GM19240 (cell line): ENCODE measurements at regions not wholly inside any gene's neighbourhood (a gene's known extent, or its start where the extent isn't known, plus 50 kb on each side); places are given as distances from the start of the nearest gene placed in this dataset.

Experiments used
- DNase-seq: peaks from one replicate; pipeline ENCODE4 v3.0.0; 2011; ENCODE audit warnings: low spot score; ENCODE audit not compliant: insufficient read length

GRCh38 chr6:113591896-113592827 lies 265.0 kb upstream of the MARCKS start:
- no peak for DNase-seq

- DNase-seq, result no peak
These were observed 262.4 kb upstream of the MARCKS start for GRCh38 chr6:113594726-113595125.

GRCh38 chr6:113595911-113596376 lies 261.2 kb upstream of the MARCKS start:
- no peak for DNase-seq

- no peak for DNase-seq
These were observed 260.5 kb upstream of the MARCKS start for GRCh38 chr6:113596387-113597230.

- no peak for DNase-seq
These were observed 259.9 kb upstream of the MARCKS start for GRCh38 chr6:113597231-113597583.

GRCh38 chr6:113598786-113599185 lies 258.4 kb upstream of the MARCKS start:
- no peak for DNase-seq

- no peak for DNase-seq
These were observed 257.7 kb upstream of the MARCKS start for GRCh38 chr6:113599444-113599843.

GRCh38 chr6:113600551-113601339 lies 256.4 kb upstream of the MARCKS start:
- no peak for DNase-seq

GRCh38 chr6:113607821-113608545 lies 249.2 kb upstream of the MARCKS start:
- DNase-seq, result no peak

GRCh38 chr6:113610377-113610988 lies 246.7 kb upstream of the MARCKS start:
- DNase-seq, result no peak

- DNase-seq, result no peak
These were observed 240.4 kb upstream of the MARCKS start for GRCh38 chr6:113616701-113617274.

GRCh38 chr6:113619077-113619476 lies 238.1 kb upstream of the MARCKS start:
- no peak for DNase-seq

GRCh38 chr6:113620386-113620785 lies 236.8 kb upstream of the MARCKS start:
- DNase-seq, result no peak

- no peak for DNase-seq
These were observed 234.9 kb upstream of the MARCKS start for GRCh38 chr6:113622254-113622653.

- no peak for DNase-seq
These were observed 234.0 kb upstream of the MARCKS start for GRCh38 chr6:113623129-113623528.

- DNase-seq, result no peak
These were observed 231.3 kb upstream of the MARCKS start for GRCh38 chr6:113625850-113626249.

GRCh38 chr6:113626475-113626874 lies 230.7 kb upstream of the MARCKS start:
- no peak for DNase-seq

GRCh38 chr6:113627480-113627879 lies 229.7 kb upstream of the MARCKS start:
- no peak for DNase-seq

GRCh38 chr6:113629256-113629655 lies 227.9 kb upstream of the MARCKS start:
- DNase-seq, result no peak
